DOHH2 (cell line): ENCODE measurements at regions not wholly inside any gene's neighbourhood (a gene's known extent, or its start where the extent isn't known, plus 50 kb on each side); places are given as distances from the start of the nearest gene placed in this dataset.

Experiments used
- H3F3A ChIP-seq: fragments of 200-600 bp; sonication (generic), shearing (Covaris generic); 2 replicates; pipeline ENCODE4 v1.6.0; 2016; ENCODE audit warnings: antibody characterized with exemption, mild to moderate bottlenecking; ENCODE audit not compliant: control insufficient read depth, insufficient read depth
- H3K27ac ChIP-seq: fragments of 200-600 bp; sonication (generic); 2 replicates; pipeline ENCODE4 v1.5.1; 2014; ENCODE audit warnings: low read depth, mild to moderate bottlenecking, low read length, moderate library complexity
- H3K27me3 ChIP-seq: fragments of 200-600 bp; sonication (generic); 2 replicates; pipeline ENCODE4 v1.6.1; 2014; ENCODE audit warnings: mild to moderate bottlenecking, low read length, mixed read lengths; ENCODE audit not compliant: control insufficient read depth
- H3K36me3 ChIP-seq: fragments of 200-600 bp; sonication (generic); 2 replicates; pipeline ENCODE4 v1.6.1; 2014; ENCODE audit warnings: mild to moderate bottlenecking, low read length, moderate library complexity, mixed read lengths; ENCODE audit not compliant: control insufficient read depth
- H3K4me1 ChIP-seq: fragments of 200-600 bp; sonication (generic); 2 replicates; pipeline ENCODE4 v1.6.1; 2014; ENCODE audit warnings: mild to moderate bottlenecking, low read length, mixed read lengths; ENCODE audit not compliant: control insufficient read depth
- H3K4me2 ChIP-seq: fragments of 200-600 bp; sonication (generic); 2 replicates; pipeline ENCODE4 v1.6.0; 2014; ENCODE audit warnings: mild to moderate bottlenecking, low read length, moderate library complexity
- H3K4me3 ChIP-seq: fragments of 200-600 bp; sonication (generic); 2 replicates; pipeline ENCODE4 v1.5.1; 2014; ENCODE audit warnings: mild to moderate bottlenecking, low read length, mixed read lengths
- H3K79me2 ChIP-seq: fragments of 200-600 bp; sonication (generic); 2 replicates; pipeline ENCODE4 v1.6.1; 2014; ENCODE audit warnings: mild to moderate bottlenecking, low read length, mixed read lengths; ENCODE audit not compliant: control insufficient read depth
- H3K9me2 ChIP-seq: fragments of 200-600 bp; sonication (generic); replicated peaks from 2 replicates; pipeline ENCODE4 v1.6.1; 2014; ENCODE audit warnings: mild to moderate bottlenecking, low read length, mixed read lengths; ENCODE audit not compliant: control insufficient read depth
- H3K9me3 ChIP-seq: fragments of 200-600 bp; sonication (generic); 2 replicates; pipeline ENCODE4 v1.6.1; 2014; ENCODE audit warnings: antibody characterized with exemption, low read length, mixed read lengths; ENCODE audit not compliant: control insufficient read depth, insufficient read depth
- H4K20me1 ChIP-seq: fragments of 200-600 bp; sonication (generic); 2 replicates; pipeline ENCODE4 v1.6.0; 2014; ENCODE audit warnings: low read depth, mild to moderate bottlenecking, antibody characterized with exemption, low read length, moderate library complexity; ENCODE audit not compliant: control insufficient read depth, insufficient read depth
- EZH2phosphoT487 ChIP-seq: fragments of 200-600 bp; sonication (generic); IDR thresholded peaks from 2 replicates; pipeline ENCODE4 v1.6.1; 2017; ENCODE audit warnings: borderline replicate concordance, mild to moderate bottlenecking, antibody characterized with exemption, low read length, moderate library complexity, mixed read lengths
- TF ChIP-seq, protein P1 (sequence below): fragments of 200-600 bp; sonication (generic); IDR thresholded peaks from one replicate; pipeline ENCODE4 v1.5.1; 2014; ENCODE audit warnings: antibody characterized with exemption, mild to moderate bottlenecking, low read depth, low read length; ENCODE audit not compliant: poor library complexity, severe bottlenecking

DNA sequence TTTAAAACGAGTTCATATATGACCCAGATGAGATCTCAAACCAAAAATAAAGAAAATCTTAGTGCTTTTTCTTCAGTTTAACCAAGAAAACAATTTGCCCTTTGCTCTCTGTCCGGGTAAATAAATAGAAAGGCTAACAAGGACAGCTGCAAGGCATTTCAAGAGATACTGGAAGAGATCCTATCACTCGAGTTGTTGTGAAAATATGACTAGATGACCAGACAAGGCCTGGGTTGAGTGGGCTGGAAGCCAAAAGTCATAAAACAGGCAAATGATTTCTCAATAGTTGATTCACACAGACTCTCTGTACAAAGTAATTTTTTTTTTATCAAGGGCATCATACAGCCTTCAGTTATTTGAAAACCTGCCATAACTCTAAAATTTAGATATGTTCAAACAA lies 55.9 kb upstream of the AVPR1A start:
- Histone ChIP-seq H3K36me3 (no peaks in the 10 kb centered on the region), H3K4me1 (no peaks in the 10 kb centered on the region), H4K20me1 (no peaks in the 10 kb centered on the region), H3K4me3 (no peak overlapping the region), H3K4me2 (no peak overlapping the region), H3K79me2 (no peaks in the 10 kb centered on the region), H3K27me3 (no peaks in the 10 kb centered on the region), H3K27ac (no peak overlapping the region), H3K9me3 (no peaks in the 10 kb centered on the region), H3F3A (no peaks in the 10 kb centered on the region), H3K9me2 (no peaks in the 10 kb centered on the region)
- TF ChIP-seq EZH2phosphoT487: no peak
- TF ChIP-seq, protein P1, sequence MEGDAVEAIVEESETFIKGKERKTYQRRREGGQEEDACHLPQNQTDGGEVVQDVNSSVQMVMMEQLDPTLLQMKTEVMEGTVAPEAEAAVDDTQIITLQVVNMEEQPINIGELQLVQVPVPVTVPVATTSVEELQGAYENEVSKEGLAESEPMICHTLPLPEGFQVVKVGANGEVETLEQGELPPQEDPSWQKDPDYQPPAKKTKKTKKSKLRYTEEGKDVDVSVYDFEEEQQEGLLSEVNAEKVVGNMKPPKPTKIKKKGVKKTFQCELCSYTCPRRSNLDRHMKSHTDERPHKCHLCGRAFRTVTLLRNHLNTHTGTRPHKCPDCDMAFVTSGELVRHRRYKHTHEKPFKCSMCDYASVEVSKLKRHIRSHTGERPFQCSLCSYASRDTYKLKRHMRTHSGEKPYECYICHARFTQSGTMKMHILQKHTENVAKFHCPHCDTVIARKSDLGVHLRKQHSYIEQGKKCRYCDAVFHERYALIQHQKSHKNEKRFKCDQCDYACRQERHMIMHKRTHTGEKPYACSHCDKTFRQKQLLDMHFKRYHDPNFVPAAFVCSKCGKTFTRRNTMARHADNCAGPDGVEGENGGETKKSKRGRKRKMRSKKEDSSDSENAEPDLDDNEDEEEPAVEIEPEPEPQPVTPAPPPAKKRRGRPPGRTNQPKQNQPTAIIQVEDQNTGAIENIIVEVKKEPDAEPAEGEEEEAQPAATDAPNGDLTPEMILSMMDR: no peak

DNA sequence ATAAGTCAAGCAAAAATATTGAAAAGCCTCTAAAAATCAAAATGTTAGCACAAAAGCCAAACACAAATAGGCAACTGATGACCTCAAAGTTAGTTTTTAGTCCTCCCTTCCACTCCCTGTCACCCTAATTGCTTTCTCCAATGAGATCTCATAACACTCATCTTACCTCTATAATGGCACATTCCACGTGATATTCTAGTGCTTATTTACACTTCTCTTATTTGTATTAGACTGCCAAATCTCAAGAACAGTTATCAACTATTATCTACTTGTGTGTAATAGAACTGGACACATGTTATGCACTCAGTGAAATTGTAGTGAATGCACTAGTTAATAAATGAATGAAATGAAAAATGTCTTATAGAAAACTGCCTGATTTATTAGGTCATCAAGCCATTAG lies 55.5 kb upstream of the AVPR1A start:
- Histone ChIP-seq H3K4me1 (no peaks in the 10 kb centered on the region), H3K36me3 (no peaks in the 10 kb centered on the region), H3K4me2 (no peak overlapping the region), H3K9me3 (no peaks in the 10 kb centered on the region), H3K9me2 (no peaks in the 10 kb centered on the region), H4K20me1 (no peaks in the 10 kb centered on the region), H3F3A (no peaks in the 10 kb centered on the region), H3K4me3 (no peak overlapping the region), H3K27me3 (no peaks in the 10 kb centered on the region), H3K79me2 (no peaks in the 10 kb centered on the region), H3K27ac (no peak overlapping the region)
- TF ChIP-seq, protein P1: no peak
- TF ChIP-seq EZH2phosphoT487: no peak
